ENCODE measurements at regions not wholly inside any gene's neighbourhood (a gene's known extent, or its start where the extent isn't known, plus 50 kb on each side); places are given as distances from the start of the nearest gene placed in this dataset.

DNA sequence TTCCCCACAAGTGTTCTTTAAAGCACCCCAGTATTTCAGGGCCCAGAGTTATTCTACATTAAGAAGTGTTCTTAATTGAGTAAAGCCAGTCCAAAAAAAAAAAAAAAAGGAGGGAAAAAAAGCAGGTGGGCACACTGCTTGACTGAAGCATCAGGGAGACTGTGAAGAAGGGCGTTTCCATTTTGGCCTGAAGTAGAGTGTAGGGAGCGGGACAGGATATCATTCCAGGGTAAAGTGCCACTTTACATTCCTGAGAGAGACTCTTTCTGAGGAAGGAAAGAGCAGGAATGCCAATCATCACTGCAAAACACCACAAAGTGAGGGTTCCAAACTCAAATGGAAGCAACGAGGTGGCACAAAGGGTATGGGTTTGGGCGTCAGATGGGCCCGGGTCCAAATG lies 54.1 kb upstream of the BEND6 start (continued):
- TF ChIP-seq, protein P1, sequence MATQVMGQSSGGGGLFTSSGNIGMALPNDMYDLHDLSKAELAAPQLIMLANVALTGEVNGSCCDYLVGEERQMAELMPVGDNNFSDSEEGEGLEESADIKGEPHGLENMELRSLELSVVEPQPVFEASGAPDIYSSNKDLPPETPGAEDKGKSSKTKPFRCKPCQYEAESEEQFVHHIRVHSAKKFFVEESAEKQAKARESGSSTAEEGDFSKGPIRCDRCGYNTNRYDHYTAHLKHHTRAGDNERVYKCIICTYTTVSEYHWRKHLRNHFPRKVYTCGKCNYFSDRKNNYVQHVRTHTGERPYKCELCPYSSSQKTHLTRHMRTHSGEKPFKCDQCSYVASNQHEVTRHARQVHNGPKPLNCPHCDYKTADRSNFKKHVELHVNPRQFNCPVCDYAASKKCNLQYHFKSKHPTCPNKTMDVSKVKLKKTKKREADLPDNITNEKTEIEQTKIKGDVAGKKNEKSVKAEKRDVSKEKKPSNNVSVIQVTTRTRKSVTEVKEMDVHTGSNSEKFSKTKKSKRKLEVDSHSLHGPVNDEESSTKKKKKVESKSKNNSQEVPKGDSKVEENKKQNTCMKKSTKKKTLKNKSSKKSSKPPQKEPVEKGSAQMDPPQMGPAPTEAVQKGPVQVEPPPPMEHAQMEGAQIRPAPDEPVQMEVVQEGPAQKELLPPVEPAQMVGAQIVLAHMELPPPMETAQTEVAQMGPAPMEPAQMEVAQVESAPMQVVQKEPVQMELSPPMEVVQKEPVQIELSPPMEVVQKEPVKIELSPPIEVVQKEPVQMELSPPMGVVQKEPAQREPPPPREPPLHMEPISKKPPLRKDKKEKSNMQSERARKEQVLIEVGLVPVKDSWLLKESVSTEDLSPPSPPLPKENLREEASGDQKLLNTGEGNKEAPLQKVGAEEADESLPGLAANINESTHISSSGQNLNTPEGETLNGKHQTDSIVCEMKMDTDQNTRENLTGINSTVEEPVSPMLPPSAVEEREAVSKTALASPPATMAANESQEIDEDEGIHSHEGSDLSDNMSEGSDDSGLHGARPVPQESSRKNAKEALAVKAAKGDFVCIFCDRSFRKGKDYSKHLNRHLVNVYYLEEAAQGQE (IDR thresholded peaks at IDR 0.05; ENCODE audit: unreplicated experiment) = no peak
- no peak for TF ChIP-seq CREB1 (CRISPR knock-in tag; IDR thresholded peaks at IDR 0.05; ENCODE audit: low read depth)
- no peak for TF ChIP-seq NANOG (IDR thresholded peaks at IDR 0.05; ENCODE audit: borderline replicate concordance)
- TF ChIP-seq EZH2 (IDR thresholded peaks at IDR 0.05; ENCODE audit: low read depth, unreplicated experiment) = no peak
- TF ChIP-seq, protein P2, sequence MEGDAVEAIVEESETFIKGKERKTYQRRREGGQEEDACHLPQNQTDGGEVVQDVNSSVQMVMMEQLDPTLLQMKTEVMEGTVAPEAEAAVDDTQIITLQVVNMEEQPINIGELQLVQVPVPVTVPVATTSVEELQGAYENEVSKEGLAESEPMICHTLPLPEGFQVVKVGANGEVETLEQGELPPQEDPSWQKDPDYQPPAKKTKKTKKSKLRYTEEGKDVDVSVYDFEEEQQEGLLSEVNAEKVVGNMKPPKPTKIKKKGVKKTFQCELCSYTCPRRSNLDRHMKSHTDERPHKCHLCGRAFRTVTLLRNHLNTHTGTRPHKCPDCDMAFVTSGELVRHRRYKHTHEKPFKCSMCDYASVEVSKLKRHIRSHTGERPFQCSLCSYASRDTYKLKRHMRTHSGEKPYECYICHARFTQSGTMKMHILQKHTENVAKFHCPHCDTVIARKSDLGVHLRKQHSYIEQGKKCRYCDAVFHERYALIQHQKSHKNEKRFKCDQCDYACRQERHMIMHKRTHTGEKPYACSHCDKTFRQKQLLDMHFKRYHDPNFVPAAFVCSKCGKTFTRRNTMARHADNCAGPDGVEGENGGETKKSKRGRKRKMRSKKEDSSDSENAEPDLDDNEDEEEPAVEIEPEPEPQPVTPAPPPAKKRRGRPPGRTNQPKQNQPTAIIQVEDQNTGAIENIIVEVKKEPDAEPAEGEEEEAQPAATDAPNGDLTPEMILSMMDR (conservative IDR thresholded peaks at IDR 0.05; ENCODE audit: low read depth in 2 of 2) = no peak
- TF ChIP-seq EZH2phosphoT487 (IDR thresholded peaks at IDR 0.05; ENCODE audit: unreplicated experiment) = no peak
- TF ChIP-seq ZNF331 (CRISPR knock-in tag; IDR thresholded peaks at IDR 0.05; ENCODE audit: low read depth) = no peak

GRCh38 chr6:56899753-56900152 lies 55.2 kb upstream of the BEND6 start:
- Mint-ChIP-seq H3K9me3 (peaks cover 10% of the 10 kb centered on the region), H3K4me3 (no peak overlapping the region), H3K4me1 (peaks cover 10% of the 10 kb centered on the region), H3K36me3 (ENCODE audit: low read depth) (peaks cover 21% of the 10 kb centered on the region), H3K27ac (no peak overlapping the region), H3K27me3 (ENCODE audit: insufficient read depth, low read depth, poor library complexity) (peaks cover 7% of the 10 kb centered on the region)
- no peak overlapping the region for H3K4me2 ChIP-seq
- H3F3A ChIP-seq (replicated peaks; ENCODE audit: low read depth) = no peaks in the 10 kb centered on the region
- no peaks in the 10 kb centered on the region for H3K4me1 ChIP-seq (ENCODE audit: insufficient read depth)
- DNase-seq (ENCODE audit: low spot score) = no peak
- no peaks in the 10 kb centered on the region for H3K79me2 ChIP-seq (replicated peaks; ENCODE audit: insufficient read depth)
- H3K27me3 ChIP-seq (ENCODE audit: insufficient read depth) = no peaks in the 10 kb centered on the region
- no peaks in the 10 kb centered on the region for H3K9me2 ChIP-seq (ENCODE audit: insufficient read depth)
- no peak overlapping the region for H3K4me3 ChIP-seq
- no peak for ATAC-seq
- no peaks in the 10 kb centered on the region for H4K20me1 ChIP-seq (replicated peaks; ENCODE audit: insufficient read depth)
- peaks cover 7% of the 10 kb centered on the region; the same call in 1 of the 2 replicates for H3K36me3 ChIP-seq (ENCODE audit: insufficient read depth)
- no peak overlapping the region for H3K27ac ChIP-seq (ENCODE audit: low read depth)
- H2AFZ ChIP-seq = no peak overlapping the region
- TF ChIP-seq EZH2phosphoT487 (IDR thresholded peaks at IDR 0.05; ENCODE audit: unreplicated experiment) = no peak
- TF ChIP-seq POLR2AphosphoS5 (IDR thresholded peaks at IDR 0.05; ENCODE audit: low read depth) = no peak
- no peak for TF ChIP-seq STAT1 (IDR thresholded peaks at IDR 0.05; ENCODE audit: unreplicated experiment)
- TF ChIP-seq CREB1 (CRISPR knock-in tag; IDR thresholded peaks at IDR 0.05; ENCODE audit: low read depth) = no peak
- TF ChIP-seq JUNB (IDR thresholded peaks at IDR 0.05; ENCODE audit: unreplicated experiment) = no peak
- TF ChIP-seq, protein P2 (conservative IDR thresholded peaks at IDR 0.05; ENCODE audit: low read depth in 2 of 2) = no peak
- TF ChIP-seq ZNF114 (CRISPR knock-in tag; IDR thresholded peaks at IDR 0.05) = no peak
- no peak for TF ChIP-seq EZH2 (IDR thresholded peaks at IDR 0.05; ENCODE audit: low read depth, unreplicated experiment)
- TF ChIP-seq, protein P1 (IDR thresholded peaks at IDR 0.05; ENCODE audit: unreplicated experiment) = no peak
- no peak for TF ChIP-seq NANOG (IDR thresholded peaks at IDR 0.05; ENCODE audit: borderline replicate concordance)
- TF ChIP-seq, protein P3, sequence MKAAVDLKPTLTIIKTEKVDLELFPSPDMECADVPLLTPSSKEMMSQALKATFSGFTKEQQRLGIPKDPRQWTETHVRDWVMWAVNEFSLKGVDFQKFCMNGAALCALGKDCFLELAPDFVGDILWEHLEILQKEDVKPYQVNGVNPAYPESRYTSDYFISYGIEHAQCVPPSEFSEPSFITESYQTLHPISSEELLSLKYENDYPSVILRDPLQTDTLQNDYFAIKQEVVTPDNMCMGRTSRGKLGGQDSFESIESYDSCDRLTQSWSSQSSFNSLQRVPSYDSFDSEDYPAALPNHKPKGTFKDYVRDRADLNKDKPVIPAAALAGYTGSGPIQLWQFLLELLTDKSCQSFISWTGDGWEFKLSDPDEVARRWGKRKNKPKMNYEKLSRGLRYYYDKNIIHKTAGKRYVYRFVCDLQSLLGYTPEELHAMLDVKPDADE (IDR thresholded peaks at IDR 0.05) = no peak
- no peak for TF ChIP-seq ZNF331 (CRISPR knock-in tag; IDR thresholded peaks at IDR 0.05; ENCODE audit: low read depth)

Data from GM23338 (cell line).